Peyer's patch (tissue), 4 donors: ENCODE measurements at regions not wholly inside any gene's neighbourhood (a gene's known extent, or its start where the extent isn't known, plus 50 kb on each side); places are given as distances from the start of the nearest gene placed in this dataset.

Experiments used
- DNase-seq, 3 donors: peaks; one replicate each; pipeline ENCODE4 v3.0.0-alpha.2; 2017 to 2019
- H3K27ac ChIP-seq, 4 donors: fragments of 200-600 bp; sonication (generic); one replicate each; pipeline ENCODE4 v1.5.1; 2016 to 2019
- H3K27me3 ChIP-seq, 2 donors: fragments of 200-600 bp; sonication (generic); one replicate each; pipeline ENCODE4 v1.5.1; 2019
- H3K36me3 ChIP-seq, 3 donors: fragments of 200-600 bp; sonication (generic); one replicate each; pipeline ENCODE4 v1.5.1; 2016 to 2019
- H3K4me1 ChIP-seq, 4 donors: fragments of 200-600 bp; sonication (generic); one replicate each; pipeline ENCODE4 v1.5.1; 2016 to 2019
- H3K4me3 ChIP-seq, 4 donors: fragments of 200-600 bp; sonication (generic); 1 replicate in 3 of 4; 2 replicates in 1 of 4; pipeline ENCODE4 v1.5.1; 2016 to 2019; ENCODE audit warnings: mild to moderate bottlenecking in 1 of 4
- H3K9me3 ChIP-seq, 4 donors: fragments of 200-600 bp; sonication (generic); one replicate each; pipeline ENCODE4 v1.5.1; 2016 to 2019; ENCODE audit warnings: mild to moderate bottlenecking in 1 of 4
- CTCF ChIP-seq, 6 experiments: fragments of 450-650 bp in 4 of 6; fragments of 200-600 bp in 2 of 6; sonication (generic) in 1 of 6; IDR thresholded peaks; one replicate each; pipeline ENCODE4 v1.5.1; 2017 to 2019; ENCODE audit warnings: antibody characterized with exemption in 6 of 6, mild to moderate bottlenecking in 3 of 6, moderate library complexity in 1 of 6
- POLR2A ChIP-seq, 2 donors: fragments of 450-650 bp; IDR thresholded peaks; one replicate each; pipeline ENCODE4 v1.5.1; 2017; ENCODE audit warnings: antibody characterized with exemption in 2 of 2, mild to moderate bottlenecking in 2 of 2, moderate library complexity in 2 of 2

DNA sequence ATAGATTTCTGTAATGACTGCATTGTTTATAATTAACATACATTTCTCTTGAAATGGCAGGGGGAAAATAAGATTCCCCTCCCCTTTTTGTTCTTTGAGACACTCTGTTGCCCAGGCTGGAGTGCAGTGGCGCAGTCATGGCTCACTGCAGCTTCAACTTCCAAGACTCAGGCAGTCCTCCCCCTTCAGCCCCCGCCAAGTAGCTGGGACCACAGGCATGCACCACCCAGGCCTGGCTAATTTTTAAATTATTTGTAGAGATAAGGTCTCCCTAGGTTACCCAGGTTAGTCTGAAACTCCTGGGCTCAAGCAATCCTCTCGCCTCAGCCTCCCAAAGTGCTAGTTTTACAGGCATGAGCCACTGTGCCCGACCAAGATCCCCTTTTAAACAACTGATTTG, 67.7 kb downstream of the KATNIP start:
- no peaks in the 10 kb centered on the region for H3K9me3 ChIP-seq
- no peak overlapping the region for H3K4me3 ChIP-seq
- H3K36me3 ChIP-seq, result peaks cover 0 to 4% (median 0%) of the 10 kb centered on the region in 3 donors
- DNase-seq, result no peak
- H3K27ac ChIP-seq, result no peak overlapping the region
- no peaks in the 10 kb centered on the region for H3K27me3 ChIP-seq
- TF ChIP-seq POLR2A (IDR thresholded peaks at IDR 0.05), result no peak
- TF ChIP-seq CTCF (IDR thresholded peaks at IDR 0.05), result no peak
- H3K4me1 ChIP-seq, result no peaks in the 10 kb centered on the region

DNA sequence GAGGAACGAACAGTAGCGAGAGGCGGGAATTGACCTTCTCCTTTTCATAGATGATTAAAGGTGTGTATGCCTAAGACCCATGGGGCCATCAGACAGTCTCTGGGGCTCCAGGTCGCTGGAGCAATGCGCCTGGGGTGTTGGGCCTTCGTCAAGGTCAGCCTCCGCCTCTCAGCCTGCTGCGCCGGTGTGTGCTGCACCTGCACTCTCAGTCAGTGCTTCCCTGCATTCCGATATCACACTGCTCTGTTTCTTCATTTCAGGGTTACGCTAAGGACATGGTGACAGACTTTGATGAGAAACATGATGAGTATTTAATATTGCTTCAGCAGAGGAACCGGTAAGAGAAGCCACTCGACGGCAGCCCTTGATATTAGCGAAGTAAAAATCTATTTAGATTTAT, 68.2 kb downstream of the KATNIP start:
- Histone ChIP-seq H3K36me3 (peaks cover 0 to 4% (median 0%) of the 10 kb centered on the region in 3 donors), H3K9me3 (no peaks in the 10 kb centered on the region), H3K4me1 (no peaks in the 10 kb centered on the region), H3K27ac (no peak overlapping the region), H3K4me3 (no peak overlapping the region), H3K27me3 (no peaks in the 10 kb centered on the region)
- TF ChIP-seq CTCF (IDR thresholded peaks at IDR 0.05) (no peak), POLR2A (IDR thresholded peaks at IDR 0.05) (no peak)
- peak in 1 of 3 donors; percentile 34 for DNase-seq

DNA sequence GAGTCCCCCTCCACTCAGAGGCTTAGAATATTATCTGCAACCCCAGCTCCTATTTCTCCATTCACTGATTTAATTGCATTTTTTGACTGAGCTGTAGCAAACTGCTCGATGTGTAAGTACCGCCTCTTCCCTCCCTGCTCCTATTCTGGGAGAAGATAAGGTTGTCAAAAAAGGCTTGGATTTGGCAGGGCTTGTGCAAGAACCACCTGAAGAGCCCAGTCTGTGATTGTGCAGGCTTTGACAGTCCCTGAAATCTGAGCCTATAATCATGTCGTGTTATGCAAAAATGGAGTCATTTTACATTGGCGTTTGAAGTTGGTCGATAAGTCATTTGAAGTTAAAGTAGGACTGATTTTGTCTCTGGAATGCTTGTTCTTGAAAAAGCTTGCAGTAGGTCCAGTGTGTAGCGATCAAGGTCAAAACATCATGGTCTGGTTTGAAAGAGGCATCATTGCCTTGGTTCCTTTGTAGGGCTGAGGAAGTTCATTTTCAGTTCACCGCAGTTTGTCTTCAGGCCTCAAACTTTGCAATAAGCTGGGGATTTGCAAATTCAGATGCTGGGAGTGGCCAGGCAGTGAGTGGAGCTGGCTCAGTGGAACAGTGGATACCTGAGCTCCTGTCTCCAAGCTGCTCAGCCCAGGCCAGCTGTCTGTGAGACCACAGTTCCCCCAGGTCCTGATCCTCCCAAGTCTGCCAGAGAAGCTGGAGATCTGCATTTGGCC, 68.8 kb downstream of the KATNIP start:
- Histone ChIP-seq H3K27me3 (no peaks in the 10 kb centered on the region), H3K4me1 (peaks cover 0 to 3% (median 0%) of the 10 kb centered on the region in 4 donors), H3K27ac (no peak overlapping the region), H3K36me3 (peaks cover 0 to 4% (median 0%) of the 10 kb centered on the region in 3 donors), H3K4me3 (no peak overlapping the region), H3K9me3 (no peaks in the 10 kb centered on the region)
- DNase-seq, result no peak
- TF ChIP-seq CTCF (IDR thresholded peaks at IDR 0.05), result no peak
- TF ChIP-seq POLR2A (IDR thresholded peaks at IDR 0.05), result no peak

DNA sequence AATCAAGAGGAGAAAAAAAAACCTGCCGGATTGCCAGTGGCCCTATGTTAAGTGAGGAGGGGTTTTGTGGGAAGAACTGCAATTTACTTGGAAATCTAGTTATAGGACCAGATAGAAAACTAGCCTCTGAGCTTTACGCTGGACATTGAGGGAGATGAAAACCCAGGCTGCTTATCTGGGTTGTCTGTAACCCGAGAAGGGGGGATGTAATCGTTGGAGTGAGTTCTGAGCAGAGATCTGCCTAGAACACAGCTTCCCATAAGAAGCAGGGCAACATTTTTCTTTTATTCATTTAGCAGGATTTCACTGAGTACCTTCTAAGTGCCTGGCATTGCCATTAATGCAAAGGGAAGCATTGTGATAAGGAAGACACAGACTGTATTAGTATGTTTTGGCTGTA, 70.6 kb downstream of the KATNIP start:
- Histone ChIP-seq H3K27me3 (no peaks in the 10 kb centered on the region), H3K4me3 (no peak overlapping the region), H3K27ac (no peak overlapping the region), H3K4me1 (peaks cover 0 to 16% (median 3%) of the 10 kb centered on the region in 4 donors), H3K9me3 (no peaks in the 10 kb centered on the region), H3K36me3 (peaks cover 0 to 4% (median 0%) of the 10 kb centered on the region in 3 donors)
- no peak for DNase-seq
- TF ChIP-seq CTCF (IDR thresholded peaks at IDR 0.05) (no peak), POLR2A (IDR thresholded peaks at IDR 0.05) (no peak)

- TF ChIP-seq POLR2A (IDR thresholded peaks at IDR 0.05) (no peak), CTCF (IDR thresholded peaks at IDR 0.05) (no peak)
- H3K27ac ChIP-seq, result peak overlapping the region in 3 of 4 donors; percentile 47 to 74 (median 71)
- no peaks in the 10 kb centered on the region for H3K36me3 ChIP-seq
- no peaks in the 10 kb centered on the region for H3K27me3 ChIP-seq
- DNase-seq, result peak in 2 of 3 donors; percentile 69 to 73
- peaks cover 0 to 44% (median 4%) of the 10 kb centered on the region in 4 donors for H3K4me1 ChIP-seq
- no peak overlapping the region for H3K4me3 ChIP-seq
- no peaks in the 10 kb centered on the region for H3K9me3 ChIP-seq
Observed at GRCh38 chr16:27624154-27625049, 74.5 kb downstream of the KATNIP start.
